ENCODE measurements at regions not wholly inside any gene's neighbourhood (a gene's known extent, or its start where the extent isn't known, plus 50 kb on each side); places are given as distances from the start of the nearest gene placed in this dataset.

GRCh38 chr12:115011703-115012102, 327.7 kb upstream of the TBX3 start:
- no peak for DNase-seq

GRCh38 chr12:115010324-115010995, 326.5 kb upstream of the TBX3 start:
- no peak for DNase-seq

GRCh38 chr12:115008929-115009328, 325.0 kb upstream of the TBX3 start:
- no peak for DNase-seq

GRCh38 chr12:115004470-115005146, 320.6 kb upstream of the TBX3 start:
- no peak for DNase-seq

- no peak for DNase-seq
Measured at GRCh38 chr12:115002434-115002833, 318.5 kb upstream of the TBX3 start.

- no peak for DNase-seq
Measured at GRCh38 chr12:115001571-115002180, 317.7 kb upstream of the TBX3 start.

- DNase-seq, result no peak
Measured at GRCh38 chr12:115000038-115000437, 316.1 kb upstream of the TBX3 start.

GRCh38 chr12:114998750-114999128, 314.8 kb upstream of the TBX3 start:
- no peak for DNase-seq

GRCh38 chr12:114998118-114998749, 314.3 kb upstream of the TBX3 start:
- DNase-seq, result no peak

GRCh38 chr12:114996382-114996781, 312.4 kb upstream of the TBX3 start:
- DNase-seq, result no peak

- DNase-seq, result no peak
Measured at GRCh38 chr12:114995891-114996290, 311.9 kb upstream of the TBX3 start.

GRCh38 chr12:114993165-114993564, 309.2 kb upstream of the TBX3 start:
- no peak for DNase-seq

- no peak for DNase-seq
Measured at GRCh38 chr12:114992443-114992842, 308.5 kb upstream of the TBX3 start.

GRCh38 chr12:114990381-114990780, 306.4 kb upstream of the TBX3 start:
- no peak for DNase-seq

GRCh38 chr12:114986849-114987248, 302.9 kb upstream of the TBX3 start:
- no peak for DNase-seq

- DNase-seq, result no peak
Measured at GRCh38 chr12:114986178-114986714, 302.3 kb upstream of the TBX3 start.

- DNase-seq, result no peak
Measured at GRCh38 chr12:114984634-114985061, 300.7 kb upstream of the TBX3 start.

GRCh38 chr12:114982760-114983159, 298.8 kb upstream of the TBX3 start:
- no peak for DNase-seq

- DNase-seq, result no peak
Measured at GRCh38 chr12:114981036-114981435, 297.1 kb upstream of the TBX3 start.

GRCh38 chr12:114976959-114977358, 293.0 kb upstream of the TBX3 start:
- no peak for DNase-seq

GRCh38 chr12:114976372-114976771, 292.4 kb upstream of the TBX3 start:
- DNase-seq, result no peak

- no peak for DNase-seq
Measured at GRCh38 chr12:114975640-114976310, 291.8 kb upstream of the TBX3 start.

Data from right kidney (tissue), 1 donor.